ENCODE measurements at regions not wholly inside any gene's neighbourhood (a gene's known extent, or its start where the extent isn't known, plus 50 kb on each side); places are given as distances from the start of the nearest gene placed in this dataset.

DNA sequence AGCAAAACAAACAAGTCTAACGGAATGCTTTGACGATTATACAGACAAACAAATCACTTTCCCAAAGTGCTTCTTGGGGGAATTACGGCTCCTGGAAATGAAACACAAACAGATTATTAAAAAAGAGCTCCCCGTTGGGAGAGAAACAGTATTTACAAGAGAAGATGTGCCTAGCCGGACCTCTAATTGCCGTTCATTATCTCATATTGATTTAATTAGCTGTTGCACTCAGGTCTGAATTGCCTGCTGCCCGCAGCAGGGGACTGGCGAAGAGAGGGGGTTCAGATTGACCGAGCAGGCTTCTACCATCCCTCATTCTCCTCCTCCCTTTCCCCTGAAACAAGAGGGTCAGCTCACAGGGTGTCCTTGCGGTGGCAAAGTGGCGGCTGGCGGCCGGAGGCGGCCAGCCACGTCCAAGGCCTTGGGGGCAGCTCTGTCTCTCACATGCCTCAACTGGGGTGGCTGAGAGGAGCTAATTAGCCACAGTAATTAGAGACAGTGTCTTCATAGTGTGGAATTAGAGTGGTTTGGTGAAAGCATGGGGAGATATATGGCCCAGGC lies 295.1 kb downstream of the MIAT start:
- TF ChIP-seq, protein P1, sequence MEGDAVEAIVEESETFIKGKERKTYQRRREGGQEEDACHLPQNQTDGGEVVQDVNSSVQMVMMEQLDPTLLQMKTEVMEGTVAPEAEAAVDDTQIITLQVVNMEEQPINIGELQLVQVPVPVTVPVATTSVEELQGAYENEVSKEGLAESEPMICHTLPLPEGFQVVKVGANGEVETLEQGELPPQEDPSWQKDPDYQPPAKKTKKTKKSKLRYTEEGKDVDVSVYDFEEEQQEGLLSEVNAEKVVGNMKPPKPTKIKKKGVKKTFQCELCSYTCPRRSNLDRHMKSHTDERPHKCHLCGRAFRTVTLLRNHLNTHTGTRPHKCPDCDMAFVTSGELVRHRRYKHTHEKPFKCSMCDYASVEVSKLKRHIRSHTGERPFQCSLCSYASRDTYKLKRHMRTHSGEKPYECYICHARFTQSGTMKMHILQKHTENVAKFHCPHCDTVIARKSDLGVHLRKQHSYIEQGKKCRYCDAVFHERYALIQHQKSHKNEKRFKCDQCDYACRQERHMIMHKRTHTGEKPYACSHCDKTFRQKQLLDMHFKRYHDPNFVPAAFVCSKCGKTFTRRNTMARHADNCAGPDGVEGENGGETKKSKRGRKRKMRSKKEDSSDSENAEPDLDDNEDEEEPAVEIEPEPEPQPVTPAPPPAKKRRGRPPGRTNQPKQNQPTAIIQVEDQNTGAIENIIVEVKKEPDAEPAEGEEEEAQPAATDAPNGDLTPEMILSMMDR (optimal IDR thresholded peaks at IDR 0.05 in 1 of 3, IDR thresholded peaks at IDR 0.05 in 1 of 3, conservative IDR thresholded peaks at IDR 0.05 in 1 of 3; ENCODE audit: extremely low read depth in 1 of 3, insufficient read depth in 2 of 3, low read length in 3 of 3) = no peak
- TF ChIP-seq EZH2 (IDR thresholded peaks at IDR 0.05; ENCODE audit: low read length) = no peak

Measured in keratinocyte (primary cell).